HG02763 (cell line): ENCODE measurements at regions not wholly inside any gene's neighbourhood (a gene's known extent, or its start where the extent isn't known, plus 50 kb on each side); places are given as distances from the start of the nearest gene placed in this dataset.

ENCODE experiments used
- ATAC-seq: cut with Tn5 transposase; IDR thresholded peaks from one replicate; pipeline ENCODE4 v1.9.1; 2021; ENCODE audit warnings: mild to moderate bottlenecking, moderate library complexity; ENCODE audit not compliant: unreplicated experiment

DNA sequence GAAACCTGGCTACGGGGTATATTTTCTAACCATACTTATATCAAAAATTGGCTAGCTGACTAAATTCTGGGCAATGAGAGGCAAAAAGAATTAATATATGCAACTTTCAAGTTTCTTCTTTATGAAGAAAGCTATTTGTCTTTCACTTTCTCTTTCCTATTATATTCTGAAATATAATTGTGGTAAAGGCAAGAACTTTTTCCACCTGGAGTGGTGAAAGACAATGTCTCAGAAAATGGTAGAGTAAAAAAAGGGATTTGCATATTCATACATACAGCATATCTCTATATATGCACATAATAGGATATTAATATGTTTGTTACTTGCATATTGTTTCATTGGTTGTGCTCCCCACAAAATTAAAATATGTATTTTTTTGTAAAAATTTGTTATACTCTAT is 793.8 kb downstream of the PLA2G4A start:
- ATAC-seq = no peak

DNA sequence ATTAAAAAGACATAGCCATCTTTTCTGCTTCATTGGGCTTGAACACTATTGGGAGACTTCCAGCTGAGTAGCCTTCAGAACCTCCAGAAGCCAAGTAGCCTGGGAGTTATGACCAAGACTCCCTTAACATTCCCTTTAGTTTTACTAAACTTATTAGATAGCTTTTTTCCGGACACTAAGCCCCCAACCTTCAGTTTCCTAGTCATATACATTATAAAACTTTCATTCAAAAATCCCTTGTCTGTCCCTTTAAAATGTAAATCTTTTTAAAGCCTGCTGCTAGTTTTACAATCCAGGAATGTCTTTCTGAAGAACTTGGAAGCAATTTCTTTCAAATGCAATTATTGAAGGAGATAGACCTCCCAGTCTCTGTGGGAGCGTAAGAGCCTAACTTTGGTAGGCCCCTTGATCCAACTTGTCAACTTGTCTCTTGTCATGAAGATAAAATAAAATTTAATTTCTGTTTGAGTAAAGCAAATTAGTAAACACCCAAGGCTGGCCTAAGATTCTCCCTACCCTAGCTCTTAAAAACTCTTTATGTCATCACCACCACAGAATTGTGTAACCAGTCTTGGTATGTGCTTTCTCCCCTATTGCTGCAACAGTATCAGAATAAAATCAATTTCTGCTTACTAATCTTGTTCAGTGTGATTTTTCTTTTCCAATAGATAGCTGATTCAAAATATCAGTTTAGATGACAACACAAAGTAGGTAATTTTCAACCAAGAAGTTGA is 796.2 kb downstream of the PLA2G4A start:
- no peak for ATAC-seq

DNA sequence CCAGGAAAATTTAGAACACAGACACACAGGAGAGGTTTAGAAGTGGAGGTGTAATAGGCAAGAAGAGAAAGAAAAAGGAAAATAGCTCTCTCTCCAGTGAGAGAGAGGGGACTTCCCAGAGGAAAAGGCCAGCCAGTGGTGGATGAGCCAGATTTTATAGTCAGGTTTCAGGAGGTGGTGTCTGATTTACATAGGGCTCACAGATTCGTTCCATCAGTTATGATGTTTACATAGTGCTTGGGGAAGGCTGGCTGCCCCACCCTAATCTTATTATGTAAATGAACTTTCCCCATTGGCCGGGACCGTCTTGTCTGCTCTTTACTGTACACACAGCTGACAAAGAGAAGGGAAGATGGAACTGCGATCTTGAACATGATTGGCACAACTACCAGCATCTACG is 797.3 kb downstream of the PLA2G4A start:
- no peak for ATAC-seq

- no peak for ATAC-seq
Measured at GRCh38 chr1:187627516-187627915, 798.8 kb downstream of the PLA2G4A start.

GRCh38 chr1:187629075-187629474 is 800.3 kb downstream of the PLA2G4A start:
- no peak for ATAC-seq

DNA sequence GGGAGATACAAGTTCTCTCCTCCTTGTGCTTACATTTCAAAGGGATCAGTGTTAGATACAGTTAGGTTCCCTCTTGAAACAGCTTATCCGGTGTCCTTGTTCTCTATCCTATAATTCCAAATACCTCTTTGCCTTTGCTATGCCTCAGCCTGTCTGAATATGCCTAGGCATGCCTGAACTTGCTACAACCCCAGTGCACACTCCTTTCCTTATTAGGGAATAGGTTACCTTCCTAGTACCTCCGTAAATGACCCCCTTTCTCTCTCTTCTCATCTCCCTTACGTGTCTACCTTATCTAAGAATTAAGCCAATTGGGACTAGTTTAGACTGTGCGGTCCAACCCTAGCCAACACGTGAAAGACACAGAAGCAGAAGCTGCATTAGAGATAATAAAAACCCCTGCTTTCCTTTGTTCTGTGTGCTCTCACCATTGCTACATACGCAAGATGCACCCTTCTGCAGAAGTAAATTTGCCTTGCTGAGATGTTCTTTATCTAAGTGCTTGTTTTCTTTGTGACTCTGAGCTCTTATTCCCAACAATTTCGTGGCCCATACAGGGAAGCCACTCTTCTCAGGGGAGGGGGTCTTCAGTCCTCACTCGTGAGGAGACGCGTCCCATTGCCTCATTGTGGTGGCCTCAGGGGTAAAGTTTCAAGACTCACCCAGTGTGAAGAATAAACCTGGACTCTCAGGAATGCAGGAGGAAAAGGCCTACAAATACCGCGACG is 802.1 kb downstream of the PLA2G4A start:
- no peak for ATAC-seq

GRCh38 chr1:187631381-187631675 is 802.6 kb downstream of the PLA2G4A start:
- no peak for ATAC-seq

GRCh38 chr1:187631984-187632383 is 803.2 kb downstream of the PLA2G4A start:
- ATAC-seq = no peak

DNA sequence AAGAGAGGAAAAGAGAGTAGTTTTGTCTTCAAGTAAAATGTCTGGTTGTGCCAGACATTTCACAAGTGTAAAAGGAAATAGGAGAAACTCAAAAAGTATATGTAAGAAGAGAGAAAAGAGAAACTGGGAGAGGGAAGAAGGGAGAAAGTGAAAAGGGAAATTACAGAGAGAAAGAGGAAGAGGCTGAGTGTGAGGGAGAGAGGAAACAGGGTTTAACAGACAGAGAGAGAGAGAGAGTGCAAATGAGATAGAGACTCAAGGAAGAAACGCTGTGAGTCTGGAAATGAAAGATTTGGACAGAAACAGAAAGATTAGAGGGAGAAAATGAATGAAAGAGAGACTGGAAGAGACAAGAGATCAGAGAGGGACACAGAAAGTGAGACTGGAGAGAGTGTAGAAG is 806.2 kb downstream of the PLA2G4A start:
- ATAC-seq = no peak

DNA sequence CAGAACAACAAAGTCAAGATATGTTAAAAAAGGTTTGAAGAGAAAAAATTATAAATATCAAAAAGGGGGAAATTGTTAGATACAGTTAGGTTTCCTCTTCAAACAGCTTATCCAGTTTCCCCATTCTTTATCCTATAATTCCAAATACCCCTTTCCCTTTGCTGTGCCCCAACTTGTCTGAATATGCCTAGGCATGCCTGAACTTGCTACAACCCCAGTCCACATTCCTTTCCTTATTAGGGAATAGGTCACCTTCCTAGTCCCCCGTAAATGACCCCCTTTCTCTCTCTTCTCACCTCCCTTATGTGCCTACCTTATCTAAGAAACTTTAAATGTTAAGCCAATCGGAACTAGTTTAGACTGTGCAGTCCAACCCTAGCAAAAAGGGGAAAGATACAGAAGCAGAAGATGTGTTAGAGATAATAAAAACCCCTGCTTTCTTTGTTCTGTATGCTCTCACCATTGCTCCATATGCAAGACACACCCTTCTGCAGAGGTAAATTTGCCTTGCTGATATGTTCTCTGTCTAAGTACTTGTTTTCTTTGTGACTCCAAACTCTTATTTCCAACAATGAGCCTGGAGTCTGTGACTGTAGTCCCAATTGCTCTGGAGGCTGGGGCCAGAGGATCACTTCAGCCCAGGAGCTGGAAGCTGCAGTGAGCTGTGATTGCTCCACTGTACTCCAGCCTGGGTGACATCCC is 810.1 kb downstream of the PLA2G4A start:
- ATAC-seq = no peak

- ATAC-seq = no peak
Measured at GRCh38 chr1:187641015-187641414, 812.3 kb downstream of the PLA2G4A start.

- no peak for ATAC-seq
Measured at GRCh38 chr1:187641463-187641862, 812.7 kb downstream of the PLA2G4A start.

- no peak for ATAC-seq
Measured at GRCh38 chr1:187641907-187642306, 813.2 kb downstream of the PLA2G4A start.

DNA sequence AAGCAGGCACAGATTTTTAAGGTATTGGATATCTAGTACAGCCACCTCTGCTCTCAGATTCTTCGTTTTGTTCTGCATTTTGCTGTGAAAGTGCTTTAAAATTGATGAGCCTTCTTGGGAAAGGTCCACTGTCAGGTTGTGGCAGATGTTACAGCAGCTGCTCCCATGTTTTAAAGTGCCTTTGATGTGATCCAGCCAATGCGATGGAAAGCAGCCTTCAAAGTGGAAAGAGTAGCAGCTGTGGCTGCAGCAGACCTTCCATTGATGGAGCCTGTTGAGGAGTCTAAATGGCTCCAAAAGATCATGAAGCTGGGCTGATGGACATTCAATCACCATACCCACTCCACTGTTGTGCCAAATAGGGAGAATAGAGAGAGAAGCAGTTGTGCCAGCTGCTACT is 816.9 kb downstream of the PLA2G4A start:
- no peak for ATAC-seq

- ATAC-seq = no peak
Measured at GRCh38 chr1:187646536-187647107, 817.9 kb downstream of the PLA2G4A start.

DNA sequence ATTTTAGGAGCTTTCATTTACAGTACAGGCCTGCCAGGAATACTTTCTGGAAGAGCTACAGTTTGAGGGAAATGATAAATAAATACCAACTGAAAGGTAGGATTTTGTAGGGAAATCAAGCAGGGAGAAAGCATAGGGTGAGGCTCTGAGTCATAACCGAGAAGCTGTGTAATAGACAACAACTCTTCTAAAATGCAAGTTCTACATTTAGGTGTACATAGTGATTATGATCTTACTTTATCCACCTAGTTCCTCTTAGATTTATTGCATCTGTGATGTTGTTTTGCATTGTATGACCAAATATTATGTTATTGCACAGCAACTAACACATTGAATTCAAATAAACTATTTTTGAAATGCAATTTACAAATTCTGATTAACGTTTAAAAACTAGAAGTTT is 819.3 kb downstream of the PLA2G4A start:
- ATAC-seq = no peak

GRCh38 chr1:187654635-187655034 is 825.9 kb downstream of the PLA2G4A start:
- no peak for ATAC-seq

GRCh38 chr1:187655104-187655503 is 826.4 kb downstream of the PLA2G4A start:
- ATAC-seq = no peak

GRCh38 chr1:187665483-187665882 is 836.7 kb downstream of the PLA2G4A start:
- no peak for ATAC-seq

GRCh38 chr1:187680823-187681222 is 852.1 kb downstream of the PLA2G4A start:
- no peak for ATAC-seq

- no peak for ATAC-seq
Measured at GRCh38 chr1:187682112-187682511, 853.4 kb downstream of the PLA2G4A start.

DNA sequence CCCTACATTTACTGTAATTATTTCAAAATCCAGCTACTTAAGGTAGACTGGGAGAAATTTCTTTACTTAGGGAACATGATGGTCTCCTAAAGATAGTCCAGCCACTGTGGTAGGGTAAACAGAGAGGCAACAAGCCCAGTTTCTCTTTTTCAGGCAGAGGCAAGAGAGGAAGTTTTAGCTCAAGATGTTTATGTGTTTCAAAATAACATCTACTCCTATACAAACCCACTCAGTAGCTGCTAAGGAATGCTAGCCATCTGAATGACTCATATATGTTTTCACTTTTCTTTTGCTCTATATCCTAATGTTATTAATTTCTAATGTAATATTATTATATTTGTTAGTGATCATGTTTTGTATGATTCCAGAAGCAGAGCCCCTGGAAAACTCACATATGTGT is 856.6 kb downstream of the PLA2G4A start:
- no peak for ATAC-seq
